GM19023 (cell line): ENCODE measurements at regions not wholly inside any gene's neighbourhood (a gene's known extent, or its start where the extent isn't known, plus 50 kb on each side); places are given as distances from the start of the nearest gene placed in this dataset.

Experiments
- ATAC-seq: cut with Tn5 transposase; IDR thresholded peaks from one replicate; pipeline ENCODE4 v1.9.1; 2021; ENCODE audit warnings: mild to moderate bottlenecking, moderate library complexity; ENCODE audit not compliant: unreplicated experiment

- no peak for ATAC-seq
Observed at GRCh38 chr20:39146394-39146793, 184.2 kb downstream of the DHX35 start.

GRCh38 chr20:39145921-39146320 lies 183.8 kb downstream of the DHX35 start:
- no peak for ATAC-seq

- no peak for ATAC-seq
Observed at GRCh38 chr20:39144757-39145156, 182.6 kb downstream of the DHX35 start.

- ATAC-seq, result no peak
Observed at GRCh38 chr20:39142407-39143096, 180.4 kb downstream of the DHX35 start.

- no peak for ATAC-seq
Observed at GRCh38 chr20:39137299-39137698, 175.2 kb downstream of the DHX35 start.

- no peak for ATAC-seq
Observed at GRCh38 chr20:39136798-39137197, 174.7 kb downstream of the DHX35 start.

- ATAC-seq, result no peak
Observed at GRCh38 chr20:39135885-39136544, 173.9 kb downstream of the DHX35 start.

- ATAC-seq, result no peak
Observed at GRCh38 chr20:39133201-39133600, 171.1 kb downstream of the DHX35 start.

- no peak for ATAC-seq
Observed at GRCh38 chr20:39132511-39132910, 170.4 kb downstream of the DHX35 start.

- ATAC-seq, result no peak
Observed at GRCh38 chr20:39132093-39132492, 169.9 kb downstream of the DHX35 start.

- no peak for ATAC-seq
Observed at GRCh38 chr20:39130627-39131026, 168.5 kb downstream of the DHX35 start.

GRCh38 chr20:39129523-39129922 lies 167.4 kb downstream of the DHX35 start:
- no peak for ATAC-seq

GRCh38 chr20:39124064-39124463 lies 161.9 kb downstream of the DHX35 start:
- ATAC-seq, result no peak

- ATAC-seq, result no peak
Observed at GRCh38 chr20:39123185-39123557, 161.0 kb downstream of the DHX35 start.

GRCh38 chr20:39117491-39117890 lies 155.3 kb downstream of the DHX35 start:
- ATAC-seq, result no peak

- ATAC-seq, result no peak
Observed at GRCh38 chr20:39116020-39116419, 153.9 kb downstream of the DHX35 start.

GRCh38 chr20:39112178-39112743 lies 150.1 kb downstream of the DHX35 start:
- ATAC-seq, result peak; percentile 50

GRCh38 chr20:39111359-39112177 lies 149.4 kb downstream of the DHX35 start:
- ATAC-seq, result no peak

GRCh38 chr20:39110819-39111136 lies 148.6 kb downstream of the DHX35 start:
- no peak for ATAC-seq

GRCh38 chr20:39109933-39110818 lies 148.0 kb downstream of the DHX35 start:
- ATAC-seq, result no peak

GRCh38 chr20:39108746-39109145 lies 146.6 kb downstream of the DHX35 start:
- no peak for ATAC-seq
